Liver (tissue), 8 donors: ENCODE measurements at regions not wholly inside any gene's neighbourhood (a gene's known extent, or its start where the extent isn't known, plus 50 kb on each side); places are given as distances from the start of the nearest gene placed in this dataset.
"Not testable (repeated sequence)": the region's sequence is repeated elsewhere in the genome, so short reads cannot be mapped to it uniquely, and the experiment has no call there.

Experiments
- DNase-seq: peaks from one replicate; pipeline ENCODE4 v3.0.0-alpha.2; 2017; ENCODE audit warnings: low spot score
- H3K27ac ChIP-seq, 2 donors: one replicate each; pipeline ENCODE4 v1.7.0; 2013; ENCODE audit warnings: inconsistent platforms in 2 of 2, low read length in 2 of 2, control low read depth in 1 of 2, low read depth in 1 of 2, mild to moderate bottlenecking in 1 of 2
- H3K27me3 ChIP-seq, 4 donors: one replicate each; pipeline versions ENCODE4 v1.6.1 to v1.7.0; 2013; ENCODE audit warnings: low read length in 3 of 4, inconsistent platforms in 1 of 4, mild to moderate bottlenecking in 1 of 4, moderate library complexity in 1 of 4; ENCODE audit not compliant: control insufficient read depth in 4 of 4, insufficient read depth in 4 of 4
- H3K36me3 ChIP-seq, 4 donors: one replicate each; pipeline versions ENCODE4 v1.6.1 to v1.7.0; 2013; ENCODE audit warnings: low read length in 3 of 4, mild to moderate bottlenecking in 3 of 4, low read depth in 1 of 4, moderate library complexity in 1 of 4; ENCODE audit not compliant: control insufficient read depth in 4 of 4, insufficient read depth in 3 of 4
- H3K4me1 ChIP-seq, 4 donors: one replicate each; pipeline versions ENCODE4 v1.6.1 to v1.7.0; 2013; ENCODE audit warnings: low read length in 3 of 4, mild to moderate bottlenecking in 3 of 4, moderate library complexity in 1 of 4; ENCODE audit not compliant: control insufficient read depth in 4 of 4, insufficient read depth in 4 of 4
- H3K4me3 ChIP-seq, 3 donors: one replicate each; pipeline versions ENCODE4 v1.6.1 to v1.7.0; 2013; ENCODE audit warnings: low read length in 3 of 3, control low read depth in 1 of 3, low read depth in 1 of 3, mild to moderate bottlenecking in 1 of 3
- H3K9ac ChIP-seq, 2 donors: one replicate each; pipeline ENCODE4 v1.7.0; 2013; ENCODE audit warnings: low read length in 2 of 2, mild to moderate bottlenecking in 2 of 2, moderate library complexity in 2 of 2, control low read depth in 1 of 2, low read depth in 1 of 2
- H3K9me3 ChIP-seq, 4 donors: one replicate each; pipeline versions ENCODE4 v1.6.1 to v1.7.0; 2013; ENCODE audit warnings: low read length in 3 of 4; ENCODE audit not compliant: control insufficient read depth in 4 of 4
- ATF3 ChIP-seq: IDR thresholded peaks from 2 replicates; pipeline ENCODE4 v1.6.1; 2016; ENCODE audit warnings: antibody characterized with exemption
- CTCF ChIP-seq: fragments of 150-350 bp; IDR thresholded peaks from 2 replicates; pipeline ENCODE4 v1.5.1; 2017; ENCODE audit warnings: improper control_type of control experiment, low read depth, low read length; ENCODE audit not compliant: missing input control
- EGR1 ChIP-seq, 2 donors: IDR thresholded peaks; 2 replicates each; pipeline ENCODE4 v1.6.1; 2016 to 2018; ENCODE audit warnings: antibody characterized with exemption in 2 of 2, low read depth in 2 of 2
- FOXA1 ChIP-seq: IDR thresholded peaks from 2 replicates; pipeline ENCODE4 v1.6.1; 2016; ENCODE audit warnings: antibody characterized with exemption
- GABPA ChIP-seq, 2 donors: IDR thresholded peaks in 1 of 2; conservative IDR thresholded peaks in 1 of 2; 2 replicates each; pipeline ENCODE4 v1.6.1; 2016; ENCODE audit warnings: antibody characterized with exemption in 2 of 2, mild to moderate bottlenecking in 1 of 2, moderate library complexity in 1 of 2
- HNF4A ChIP-seq, 2 donors: conservative IDR thresholded peaks; 2 replicates each; pipeline ENCODE4 v1.6.1; 2016; ENCODE audit warnings: antibody characterized with exemption in 2 of 2, mild to moderate bottlenecking in 2 of 2
- HNF4G ChIP-seq: IDR thresholded peaks from 2 replicates; pipeline ENCODE4 v1.6.1; 2016; ENCODE audit warnings: antibody characterized with exemption
- JUND ChIP-seq, 2 donors: IDR thresholded peaks; 2 replicates each; pipeline ENCODE4 v1.6.1; 2016; ENCODE audit warnings: antibody characterized with exemption in 2 of 2
- NR2F2 ChIP-seq: IDR thresholded peaks from 2 replicates; pipeline ENCODE4 v1.6.1; 2016; ENCODE audit warnings: antibody characterized with exemption
- RAD21 ChIP-seq, 2 donors: IDR thresholded peaks; 2 replicates each; pipeline ENCODE4 v1.6.1; 2016; ENCODE audit warnings: antibody characterized with exemption in 2 of 2, mild to moderate bottlenecking in 2 of 2
- REST ChIP-seq: IDR thresholded peaks from 2 replicates; pipeline ENCODE4 v1.6.1; 2016; ENCODE audit warnings: antibody characterized with exemption, mild to moderate bottlenecking
- RXRA ChIP-seq, 2 donors: IDR thresholded peaks; 2 replicates each; pipeline ENCODE4 v1.6.1; 2017 to 2018; ENCODE audit warnings: antibody characterized with exemption in 2 of 2, mild to moderate bottlenecking in 1 of 2
- SP1 ChIP-seq: IDR thresholded peaks from 2 replicates; pipeline ENCODE4 v1.6.1; 2018; ENCODE audit warnings: antibody characterized with exemption, mild to moderate bottlenecking
- TAF1 ChIP-seq: conservative IDR thresholded peaks from 2 replicates; pipeline ENCODE4 v1.6.1; 2016; ENCODE audit warnings: antibody characterized with exemption, mild to moderate bottlenecking
- YY1 ChIP-seq: IDR thresholded peaks from 2 replicates; pipeline ENCODE4 v1.6.1; 2016; ENCODE audit warnings: antibody characterized with exemption, mild to moderate bottlenecking
- WGBS: extraction: QIAGEN DNeasy Blood & Tissue Kit; methylation state at CpG from one replicate; pipeline ENCODE4 v1.1.7; 2013; 5-methylcytosine and 5-hydroxymethylcytosine counted together
- donor health status: healthy.
- donor health status: healthy.
- donor health status: healthy.
- donor health status: healthy.
- donor health status: healthy.

- H3K4me3 ChIP-seq, H3K27ac ChIP-seq, H3K9ac ChIP-seq, H3K27me3 ChIP-seq, DNase-seq, H3K36me3 ChIP-seq, H3K9me3 ChIP-seq, H3K4me1 ChIP-seq: not testable (repeated sequence)
- WGBS, result 88% methylated on average over 2 of the region's 2 CpGs
Observed at GRCh38 chr1:199030541-199030940, 391.7 kb downstream of the PTPRC start.

GRCh38 chr1:199031170-199031569, 392.3 kb downstream of the PTPRC start:
- not testable (repeated sequence) for H3K4me1 ChIP-seq, H3K36me3 ChIP-seq, H3K9me3 ChIP-seq, H3K4me3 ChIP-seq, H3K27ac ChIP-seq, DNase-seq, H3K27me3 ChIP-seq, H3K9ac ChIP-seq
- WGBS, result 70% methylated on average over 1 of the region's 1 CpG

- not testable (repeated sequence) for H3K27me3 ChIP-seq
Observed at GRCh38 chr1:199032479-199032878, 393.6 kb downstream of the PTPRC start.

GRCh38 chr1:199033661-199034060, 394.8 kb downstream of the PTPRC start:
- no peak for DNase-seq
- Histone ChIP-seq H3K4me3 (no peak overlapping the region), H3K27ac (no peak overlapping the region), H3K4me1 (no peaks in the 10 kb centered on the region), H3K9me3 (no peaks in the 10 kb centered on the region), H3K27me3 (peaks cover 0 to 3% (median 0%) of the 10 kb centered on the region in 4 donors), H3K36me3 (no peaks in the 10 kb centered on the region), H3K9ac (no peak overlapping the region)
- no peak for TF ChIP-seq NR2F2
- TF ChIP-seq EGR1 (IDR thresholded peaks at IDR 0.05; ENCODE audit: low read depth in 2 of 2), result no peak
- no peak for TF ChIP-seq JUND (IDR thresholded peaks at IDR 0.05)
- no peak for TF ChIP-seq RXRA (IDR thresholded peaks at IDR 0.05)
- TF ChIP-seq GABPA (IDR thresholded peaks at IDR 0.05 in 1 of 2, conservative IDR thresholded peaks at IDR 0.05 in 1 of 2), result no peak
- TF ChIP-seq CTCF, result no peak
- no peak for TF ChIP-seq RAD21 (IDR thresholded peaks at IDR 0.05)
- no peak for TF ChIP-seq TAF1
- TF ChIP-seq SP1, result no peak
- no peak for TF ChIP-seq REST
- TF ChIP-seq HNF4A (conservative IDR thresholded peaks at IDR 0.05), result no peak
- no peak for TF ChIP-seq HNF4G
- no peak for TF ChIP-seq YY1
- TF ChIP-seq FOXA1, result no peak
- TF ChIP-seq ATF3, result no peak

More at GRCh38 chr1:199032479-199032878, 393.6 kb downstream of the PTPRC start:
- not testable (repeated sequence) for H3K4me1 ChIP-seq, H3K27ac ChIP-seq, H3K4me3 ChIP-seq, H3K9me3 ChIP-seq, DNase-seq, H3K9ac ChIP-seq, H3K36me3 ChIP-seq
- WGBS, result 86% methylated on average over 3 of the region's 3 CpGs
